IPS-NIHi11 (cell line): ENCODE measurements at regions not wholly inside any gene's neighbourhood (a gene's known extent, or its start where the extent isn't known, plus 50 kb on each side); places are given as distances from the start of the nearest gene placed in this dataset.

Source experiments
- DNase-seq: peaks from one replicate; pipeline ENCODE4 v3.0.0; 2012; ENCODE audit warnings: mixed read lengths, low spot score

DNA sequence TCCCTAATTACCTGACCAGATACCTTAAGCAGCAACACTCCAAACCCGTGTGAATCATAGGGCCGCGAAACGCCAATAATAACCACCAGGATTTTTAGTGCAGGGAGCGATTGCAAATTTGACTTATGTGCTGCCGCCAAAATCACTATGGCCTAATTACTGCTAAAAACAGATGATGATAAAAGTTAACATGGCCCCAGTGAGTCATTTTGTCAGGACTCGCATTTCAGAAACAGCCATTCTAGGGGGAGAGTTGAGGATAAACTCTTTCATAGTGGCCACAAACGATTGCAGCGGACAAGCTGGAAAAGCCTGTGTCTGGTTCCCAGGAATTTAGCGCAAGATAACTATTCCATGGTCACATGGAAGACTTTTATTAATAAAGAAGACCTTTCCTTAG is 103.4 kb downstream of the HLX start:
- DNase-seq: no peak

DNA sequence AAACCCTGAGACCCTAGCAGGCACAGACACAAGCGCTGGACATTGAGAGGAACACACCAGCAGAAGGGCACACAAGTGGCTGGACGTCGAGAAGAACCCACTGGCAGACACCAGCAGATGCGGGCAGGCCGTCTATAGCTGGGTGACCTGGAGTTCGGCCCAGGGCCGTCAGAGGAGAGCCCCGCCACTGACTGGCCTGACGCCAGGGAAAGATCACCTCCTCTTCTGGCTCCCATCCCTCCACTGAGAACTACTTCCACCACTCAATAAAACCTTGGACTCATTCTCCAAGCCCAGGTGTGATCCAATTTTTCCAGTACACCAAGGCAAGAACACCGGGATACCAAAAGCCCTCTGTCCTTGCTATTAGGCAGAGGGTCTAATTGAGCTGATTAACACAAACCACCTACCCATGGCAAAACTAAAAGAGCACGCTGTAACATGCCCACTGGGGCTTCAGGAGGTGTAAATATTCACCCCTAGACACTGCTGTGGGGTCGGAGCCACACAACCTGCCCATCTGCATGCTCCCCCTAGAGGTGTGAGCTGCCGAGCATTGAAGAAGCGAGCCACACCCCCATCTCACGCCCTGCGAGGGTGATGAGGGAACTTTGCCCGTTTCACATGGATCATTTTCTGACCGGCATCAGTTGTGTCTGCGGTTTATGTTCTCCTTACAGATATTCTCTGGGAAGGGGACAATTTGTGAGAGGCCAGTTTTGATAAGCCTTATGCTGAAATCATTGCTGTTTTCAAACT is 104.8 kb downstream of the HLX start:
- DNase-seq: peak; percentile 23

DNA sequence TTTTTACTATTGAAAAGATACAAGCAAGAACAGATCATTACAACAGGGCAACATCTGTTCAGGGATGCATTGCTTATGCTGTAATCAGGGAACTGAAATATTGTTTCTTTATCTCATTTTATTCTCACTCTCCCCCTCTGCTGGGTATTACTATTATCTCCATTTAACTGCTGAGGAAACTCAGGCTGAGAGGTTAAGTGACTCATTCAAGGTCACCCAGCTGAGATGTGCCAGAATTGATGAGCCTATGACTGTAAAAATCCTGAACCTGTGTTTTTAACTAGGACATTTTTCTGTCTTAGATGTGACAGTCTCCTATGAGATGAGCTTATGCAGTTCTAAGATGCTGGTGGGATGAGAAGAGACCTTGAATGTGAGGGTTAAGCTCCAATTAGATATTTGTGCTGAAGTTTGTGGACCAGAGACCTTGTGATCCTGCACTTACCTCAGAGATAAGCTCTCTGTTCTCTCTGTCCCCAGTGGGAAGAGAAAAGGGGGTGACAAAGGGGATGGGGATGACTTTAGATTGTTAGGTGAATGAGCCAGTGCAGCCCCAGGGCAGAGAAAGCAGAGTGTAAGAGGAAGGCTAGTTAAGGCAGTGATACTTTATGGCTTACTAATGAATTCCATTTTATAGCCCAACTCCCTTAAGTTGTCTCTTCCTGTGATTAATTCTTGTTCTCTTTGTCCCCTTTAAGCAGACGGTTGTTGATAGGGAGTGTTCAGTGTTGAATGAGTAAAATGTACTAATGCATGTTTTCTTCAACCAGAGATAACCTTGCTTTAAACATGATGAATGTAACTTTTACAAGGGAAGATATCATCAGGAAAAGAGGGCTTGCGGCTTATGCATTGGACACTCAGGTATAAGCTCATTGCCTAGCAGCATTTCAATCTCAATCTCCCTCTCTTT is 111.4 kb downstream of the HLX start:
- DNase-seq: no peak

DNA sequence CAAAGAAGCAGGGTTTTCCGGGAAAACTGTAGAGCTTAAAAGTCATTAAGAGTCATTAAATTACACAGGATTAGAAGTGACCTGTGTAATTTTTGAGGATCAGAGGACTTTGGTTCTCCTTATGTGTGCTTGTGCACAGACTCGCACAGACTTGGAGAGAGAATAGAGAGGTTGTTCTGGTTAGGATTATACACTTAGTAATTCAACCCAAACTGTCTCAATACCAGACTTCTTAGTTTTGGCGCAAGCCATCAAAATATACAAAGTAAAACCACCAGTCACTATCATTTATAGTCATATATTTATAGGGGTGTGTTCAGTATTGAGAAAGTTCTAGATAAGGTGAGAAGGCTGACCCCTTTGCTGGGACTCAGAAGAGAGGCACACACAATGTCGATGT is 112.3 kb downstream of the HLX start:
- DNase-seq: no peak

DNA sequence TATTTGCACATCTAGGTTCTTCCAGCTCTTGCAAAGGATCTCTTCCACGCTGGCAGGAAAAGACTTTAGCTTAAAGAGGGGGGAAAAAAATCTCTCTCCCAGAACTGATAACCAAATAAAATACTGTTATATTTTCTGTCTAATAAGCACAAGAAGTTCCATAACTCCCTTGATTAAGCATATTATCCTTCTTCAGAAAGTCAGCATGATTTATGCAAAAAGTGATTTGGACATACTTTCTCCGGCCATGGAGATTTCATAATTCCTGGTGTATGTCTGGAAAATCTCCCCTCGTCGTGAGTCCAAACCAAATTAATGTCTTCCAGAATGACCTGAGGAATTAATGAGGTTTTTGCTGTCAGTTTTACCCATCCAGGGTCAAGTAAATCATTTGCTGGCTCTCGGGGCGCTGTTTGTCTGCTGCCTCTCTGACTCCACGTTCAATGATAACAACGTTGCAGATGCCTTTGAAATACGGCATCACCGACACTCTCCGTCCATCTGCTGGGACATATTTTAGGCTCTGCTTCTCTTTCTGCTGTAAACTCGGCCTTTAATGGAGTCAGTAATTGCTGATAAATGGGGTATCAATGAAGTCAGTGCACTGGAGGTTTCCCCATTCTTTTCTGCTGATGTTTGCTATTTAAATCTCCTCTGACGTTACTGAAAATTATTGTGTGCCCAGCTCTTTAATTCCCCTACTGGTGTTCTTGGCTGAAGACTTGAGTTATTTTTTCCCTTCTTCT is 112.9 kb downstream of the HLX start:
- DNase-seq: no peak

DNA sequence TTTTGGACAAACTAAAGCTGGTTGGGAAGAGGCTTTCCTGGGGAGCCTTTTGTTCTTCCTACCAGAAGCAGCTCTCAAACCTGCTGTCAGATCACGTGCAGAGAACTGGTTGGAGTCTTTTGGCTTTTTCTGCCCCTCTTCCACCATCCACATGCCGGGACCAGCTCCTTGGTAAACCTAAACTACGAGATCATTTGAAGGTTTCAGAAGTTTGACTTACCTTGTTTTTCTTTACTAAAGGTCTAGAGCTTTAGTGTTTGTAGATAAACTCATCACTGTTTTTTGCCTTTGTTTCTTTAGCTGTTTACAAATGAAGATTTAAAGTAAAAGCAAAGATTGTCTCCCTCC is 113.4 kb downstream of the HLX start:
- no peak for DNase-seq

DNA sequence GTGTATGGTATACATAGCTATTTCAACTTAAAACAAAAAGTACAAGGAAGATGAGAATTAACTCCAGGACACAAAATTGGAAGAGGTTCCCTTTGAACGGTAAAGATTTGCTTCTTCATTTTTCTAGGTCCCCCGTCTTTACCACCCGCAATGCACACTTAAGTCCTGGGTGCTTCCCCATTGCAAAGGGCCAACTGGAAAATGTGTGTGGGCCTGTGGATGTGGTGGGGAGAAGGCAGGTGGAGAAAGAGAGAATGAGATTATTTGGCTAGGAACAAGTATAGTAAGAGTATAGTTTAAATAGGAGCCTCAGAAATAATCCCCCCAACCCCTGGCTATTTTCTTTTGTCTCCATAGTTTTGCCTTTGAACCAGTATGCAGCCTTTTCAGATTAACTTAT is 115.4 kb downstream of the HLX start:
- DNase-seq: no peak

DNA sequence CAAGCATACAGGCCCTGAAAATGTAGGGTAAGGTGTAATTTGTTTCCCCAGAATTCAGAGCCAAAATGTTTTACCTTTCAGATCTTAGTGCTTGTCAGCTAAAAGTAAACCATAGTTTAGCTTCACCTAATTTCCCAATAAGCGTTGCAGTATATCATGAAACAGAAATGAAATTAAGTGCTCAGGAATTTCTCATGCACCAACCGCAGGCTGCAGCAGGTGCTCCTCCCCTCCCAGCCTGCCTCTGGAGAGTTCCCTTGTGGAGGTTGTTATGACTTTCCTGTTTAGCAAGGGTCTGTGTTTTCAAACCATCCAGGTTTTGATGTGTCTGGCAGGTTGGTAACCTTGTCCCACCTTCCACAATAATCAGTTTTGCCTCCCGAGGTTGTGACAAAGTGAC is 118.5 kb downstream of the HLX start:
- DNase-seq: no peak

DNA sequence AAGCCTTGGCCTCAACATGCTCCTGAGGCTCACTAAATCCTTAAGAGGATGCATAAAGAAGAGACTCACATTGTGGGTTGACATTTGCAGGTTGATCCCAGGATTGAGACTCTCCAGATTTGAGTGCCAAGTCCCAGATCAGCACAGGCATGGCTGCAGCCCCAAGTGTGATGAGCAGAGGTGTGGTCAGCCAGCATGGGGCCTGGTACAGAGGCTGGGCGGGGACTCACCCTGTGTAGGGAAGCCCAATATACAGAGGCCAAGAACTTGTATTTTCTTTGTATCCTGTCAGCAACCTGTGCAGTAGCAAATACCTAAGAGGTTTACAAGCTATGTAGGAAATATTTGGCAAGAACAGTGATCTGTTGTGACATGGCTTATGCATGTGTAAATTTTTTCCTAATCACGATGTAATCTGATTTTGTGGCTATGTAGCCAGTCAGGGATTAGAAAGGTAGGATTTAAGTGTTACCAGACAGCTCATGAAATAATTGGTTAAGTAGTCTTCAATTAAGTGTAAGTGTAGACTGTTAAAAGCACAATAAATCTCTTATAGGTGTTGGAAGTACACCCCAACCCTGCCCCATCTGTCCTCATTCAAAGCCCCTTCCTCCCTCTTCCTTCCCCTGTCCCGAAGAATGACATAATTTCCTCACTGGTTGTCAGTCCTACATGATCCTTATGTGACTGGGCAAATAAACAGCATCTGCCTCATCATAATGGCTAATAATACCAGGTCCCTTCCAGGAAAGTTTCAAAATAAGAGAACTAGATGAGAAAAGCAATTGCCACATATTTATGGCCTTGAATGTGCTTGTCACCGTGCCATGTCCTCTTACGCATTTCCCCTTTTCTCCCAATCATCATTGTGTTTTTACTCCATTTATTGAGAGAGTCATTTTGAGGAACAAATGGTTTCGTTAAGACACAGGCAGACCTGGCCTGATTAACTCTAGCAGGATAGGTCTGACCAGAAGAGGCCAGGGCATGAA is 120.9 kb downstream of the HLX start:
- no peak for DNase-seq

DNA sequence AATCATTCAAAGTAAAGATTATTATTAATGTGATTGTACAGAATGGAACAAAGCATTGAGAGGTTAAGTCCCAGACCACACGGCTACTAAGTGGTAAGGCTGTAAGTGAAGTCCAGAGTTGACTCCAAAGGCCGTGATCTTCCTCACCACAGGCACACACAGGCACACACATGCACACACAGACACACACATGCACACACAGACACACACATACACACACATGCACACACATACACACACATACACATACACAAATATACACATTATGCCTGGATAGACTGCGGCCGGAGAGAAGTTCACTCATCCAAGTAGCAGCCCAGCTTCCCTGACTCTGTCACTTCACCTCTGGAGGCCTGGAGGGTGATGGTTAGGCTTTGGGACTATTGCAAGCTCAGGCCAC is 121.9 kb downstream of the HLX start:
- no peak for DNase-seq

DNA sequence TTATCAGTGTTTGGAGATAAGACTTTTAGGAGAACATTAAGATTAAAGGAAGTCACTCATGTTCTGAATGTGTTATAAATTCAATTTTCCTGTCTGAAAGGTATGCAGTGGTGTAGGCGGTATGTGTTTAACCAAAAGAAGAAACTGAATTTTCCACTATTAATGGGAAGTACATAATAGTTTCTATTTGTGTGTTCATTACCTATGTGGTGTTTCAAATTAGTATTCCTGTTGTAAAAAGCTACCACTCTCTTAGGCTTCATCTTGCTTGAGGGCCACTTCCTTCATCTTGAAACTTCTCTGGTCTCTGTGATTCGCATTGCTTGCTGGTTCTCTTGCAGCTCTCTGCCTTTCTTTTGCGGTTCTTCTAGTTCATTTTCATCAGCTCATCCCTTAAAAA is 123.4 kb downstream of the HLX start:
- no peak for DNase-seq

DNA sequence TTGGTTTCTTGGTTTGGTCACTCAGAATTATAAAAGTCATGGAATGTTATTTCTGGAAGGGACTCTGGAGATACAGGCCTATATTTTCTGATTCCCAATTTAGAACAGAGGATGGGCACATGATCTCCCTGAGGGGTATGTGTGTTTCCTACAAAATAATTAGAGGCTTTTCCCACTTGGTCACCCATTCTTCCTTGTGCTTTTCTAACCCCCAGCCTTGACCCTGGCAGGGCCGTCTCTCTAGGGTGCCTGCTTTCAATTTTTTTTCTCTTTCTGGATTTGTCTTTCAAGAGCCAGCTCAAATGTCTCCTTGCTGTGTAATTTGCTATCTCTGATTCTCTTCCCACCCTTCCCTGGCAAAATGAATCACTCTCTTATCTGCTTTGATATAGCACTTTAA is 131.9 kb downstream of the HLX start:
- DNase-seq: no peak

DNA sequence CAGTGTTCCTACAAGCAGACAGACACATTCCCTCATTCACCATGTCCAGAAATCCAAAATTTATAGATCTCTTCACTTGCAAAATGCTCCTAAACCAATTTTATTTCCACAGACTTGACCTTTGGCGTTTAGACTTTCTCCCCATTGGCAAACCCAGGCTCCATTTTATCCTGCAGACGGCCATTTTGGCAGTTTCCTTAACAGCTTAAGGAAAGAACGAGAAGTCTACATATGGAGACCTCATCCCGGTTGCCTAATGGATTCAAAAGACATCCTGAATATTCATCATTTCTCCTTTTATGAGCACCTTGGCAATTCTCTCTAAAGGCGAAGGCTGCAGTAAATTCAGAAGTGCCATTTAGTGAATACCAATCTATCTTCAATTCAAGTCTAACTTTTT is 132.9 kb downstream of the HLX start:
- no peak for DNase-seq

DNA sequence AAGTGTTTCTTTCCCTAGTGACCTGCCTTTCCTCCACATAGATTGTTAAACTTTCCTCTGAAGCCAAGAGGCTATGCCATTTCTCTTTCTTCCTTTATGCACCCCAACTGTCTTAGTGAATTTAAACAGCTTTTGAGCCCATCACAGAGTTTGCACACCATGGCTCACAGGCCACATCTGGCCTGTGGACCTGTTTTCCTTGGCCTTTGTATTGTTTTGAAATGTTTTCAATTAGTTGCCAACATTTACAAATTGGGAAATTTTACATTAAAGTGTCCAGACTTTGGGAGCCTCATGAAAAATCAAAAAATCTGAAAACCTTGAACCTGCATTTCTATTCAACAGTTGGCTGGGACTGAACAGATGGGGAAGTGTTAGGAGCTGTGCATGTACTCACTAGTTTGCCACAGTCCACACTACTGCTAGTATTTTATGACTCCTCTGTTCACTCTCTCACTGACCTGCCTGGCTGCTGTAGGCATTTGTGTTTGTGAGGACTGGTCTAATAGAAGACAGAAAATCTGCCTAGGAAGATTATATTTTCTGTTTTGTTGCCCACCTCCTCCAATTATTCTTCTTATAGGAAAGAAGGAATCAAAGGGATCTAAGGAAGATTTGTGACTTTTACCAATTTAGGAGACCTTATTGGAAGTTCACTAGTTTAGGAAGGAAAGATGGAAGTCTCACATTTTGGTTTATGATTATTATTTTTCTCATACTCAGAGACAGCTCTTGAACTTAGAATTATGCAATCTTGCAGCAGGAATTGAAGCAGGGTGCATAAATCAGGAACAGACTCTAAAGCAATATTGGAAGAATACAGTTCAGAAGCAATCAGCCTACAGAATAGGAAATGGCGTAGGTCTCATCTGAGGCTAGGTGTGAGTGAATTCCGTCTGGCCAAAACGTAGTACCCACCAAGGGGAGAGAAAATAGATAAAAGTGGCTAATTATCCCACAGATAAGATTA is 134.7 kb downstream of the HLX start:
- DNase-seq: no peak

DNA sequence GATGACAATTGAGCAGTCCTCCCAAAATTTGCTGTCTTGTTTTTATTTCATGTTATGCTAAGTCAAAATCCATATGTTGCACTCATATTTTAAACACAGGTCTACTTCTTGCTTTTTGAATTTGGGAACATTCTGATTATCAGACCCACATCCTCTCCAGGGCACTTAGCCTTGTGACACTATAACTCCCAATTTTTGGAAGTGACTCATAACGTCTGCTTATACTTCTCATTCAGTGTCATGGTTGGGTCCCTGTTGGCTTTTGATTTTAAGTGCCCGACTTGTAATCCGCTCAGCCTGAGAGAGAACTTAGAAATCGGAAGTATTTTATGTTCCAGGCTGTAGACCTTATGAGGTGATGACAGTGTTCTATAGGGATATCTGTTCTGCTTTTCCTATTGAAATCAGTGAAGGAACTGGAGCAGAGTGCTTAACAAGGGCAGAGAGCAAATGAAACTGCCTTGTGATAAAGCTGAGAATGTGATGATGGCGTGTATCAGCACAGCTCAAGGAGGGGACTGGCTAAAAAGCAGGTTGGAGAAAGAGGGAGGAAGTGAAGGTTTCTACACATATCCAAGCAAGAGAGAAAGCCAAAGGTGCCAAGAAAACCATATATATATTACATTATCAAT is 136.0 kb downstream of the HLX start:
- no peak for DNase-seq

DNA sequence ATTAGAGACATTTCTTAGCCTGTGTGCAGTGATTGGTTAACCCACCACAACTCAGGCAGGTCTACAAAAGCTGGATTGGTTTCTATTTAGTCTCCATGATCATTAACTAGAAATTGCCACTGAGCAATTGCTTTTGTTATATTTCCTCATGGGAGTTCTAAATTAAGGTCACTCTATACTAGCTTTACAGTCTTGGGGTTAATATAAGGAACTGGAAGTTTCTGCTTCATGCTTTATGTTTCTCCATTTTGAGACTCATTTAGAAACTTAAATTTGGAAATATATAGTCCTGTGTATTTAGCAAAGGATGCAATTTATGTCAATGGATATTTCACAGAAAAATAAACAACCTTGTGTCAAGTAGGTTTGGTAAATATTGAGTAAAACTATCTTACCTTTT is 137.5 kb downstream of the HLX start:
- no peak for DNase-seq

DNA sequence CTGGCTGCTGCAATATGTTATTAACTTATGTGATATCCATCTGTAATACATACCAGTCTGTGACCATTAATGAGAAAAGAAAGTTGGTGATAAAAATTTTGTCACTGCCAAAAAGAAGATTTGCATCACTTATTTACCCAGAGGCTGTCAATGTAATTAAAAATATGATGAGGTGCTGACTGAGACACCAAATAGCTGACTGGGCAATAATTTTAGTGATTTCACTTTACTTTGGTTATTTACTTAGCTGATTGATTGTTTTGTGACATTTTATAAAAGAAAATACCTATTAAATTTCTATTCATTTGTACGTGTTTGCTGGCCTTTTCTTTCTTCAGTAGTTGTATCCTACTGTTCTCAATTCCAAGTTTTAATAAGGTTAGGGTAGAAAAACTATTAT is 139.2 kb downstream of the HLX start:
- DNase-seq: no peak

DNA sequence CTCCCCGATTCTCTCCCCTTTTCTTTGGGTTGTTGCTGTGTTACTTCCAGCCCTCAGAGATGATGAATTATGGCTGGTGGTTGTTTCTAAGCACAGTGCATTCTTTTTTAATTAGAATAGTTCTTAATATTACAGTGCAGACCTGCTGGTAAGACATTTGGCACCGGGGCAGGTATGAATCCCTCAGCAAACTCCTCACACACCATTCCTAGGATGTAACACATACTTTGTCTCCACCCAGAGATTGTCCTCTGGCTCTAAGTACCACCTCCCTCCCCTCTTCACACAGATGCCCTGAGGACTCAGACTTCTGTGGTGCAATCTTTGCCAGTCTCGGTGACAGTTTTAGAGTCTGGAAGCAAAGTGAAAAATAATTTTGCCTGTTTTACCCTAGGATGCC is 143.1 kb downstream of the HLX start:
- DNase-seq: no peak

DNA sequence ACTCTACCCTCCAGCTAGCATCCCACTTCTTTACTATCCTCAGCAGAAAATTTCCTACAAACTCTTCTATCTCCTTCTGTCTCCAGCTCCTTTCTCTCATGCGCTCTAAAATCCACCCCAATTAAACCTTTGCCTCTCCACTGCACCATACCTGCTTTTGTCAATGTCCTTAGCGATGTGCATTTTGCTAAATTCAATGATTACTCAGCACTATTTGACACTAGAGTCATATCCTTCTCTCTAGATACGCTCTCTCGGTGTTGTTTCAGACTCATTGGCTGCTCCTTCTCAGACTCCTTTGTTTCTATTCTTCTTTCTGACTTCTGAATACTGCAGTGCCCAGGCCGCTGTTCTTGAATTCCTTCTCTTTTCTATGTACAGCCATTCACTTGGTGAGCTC is 144.2 kb downstream of the HLX start:
- no peak for DNase-seq

DNA sequence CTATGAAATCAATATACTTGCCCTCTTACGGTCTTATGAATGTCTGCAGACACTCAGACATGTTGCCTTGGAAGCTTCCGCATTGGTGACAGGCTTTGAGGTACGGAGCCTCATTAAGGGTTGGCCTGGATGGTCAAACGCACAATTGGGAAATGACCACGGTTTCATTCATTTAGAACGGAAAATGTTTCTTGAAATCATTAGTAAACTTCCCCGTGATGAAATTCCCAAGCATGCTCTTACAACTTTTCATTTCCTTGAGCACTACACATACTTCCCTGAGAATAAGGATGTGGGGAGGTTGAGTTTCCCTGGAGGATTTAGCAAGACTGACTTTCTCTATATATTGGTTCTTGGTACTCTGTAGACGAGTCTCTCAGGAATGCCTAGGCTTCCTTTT is 146.3 kb downstream of the HLX start:
- DNase-seq: no peak
